Chondrocyte (in vitro differentiated cells): ENCODE measurements at regions not wholly inside any gene's neighbourhood (a gene's known extent, or its start where the extent isn't known, plus 50 kb on each side); places are given as distances from the start of the nearest gene placed in this dataset.
A peak's percentile ranks its signal among the peaks of the same experiment; 100 is the strongest.

Experiments used
- DNase-seq: peaks from one replicate; pipeline ENCODE4 v3.0.0; 2021; ENCODE audit warnings: mixed read lengths, low spot score
- H3K27ac Mint-ChIP-seq: one replicate; pipeline ENCODE4 v1.8.0; 2021; ENCODE audit warnings: mild to moderate bottlenecking, moderate library complexity, mixed read lengths; ENCODE audit not compliant: unreplicated experiment
- H3K27me3 Mint-ChIP-seq: 2 replicates; pipeline ENCODE4 v1.8.0; 2021; ENCODE audit warnings: low read depth, mixed read lengths
- H3K36me3 Mint-ChIP-seq: 2 replicates; pipeline ENCODE4 v1.8.0; 2021; ENCODE audit warnings: low read depth, mixed read lengths
- H3K4me1 Mint-ChIP-seq: 2 replicates; pipeline ENCODE4 v1.8.0; 2021; ENCODE audit warnings: low read depth, mild to moderate bottlenecking, mixed read lengths
- H3K4me3 Mint-ChIP-seq: one replicate; pipeline ENCODE4 v1.8.0; 2021; ENCODE audit warnings: mild to moderate bottlenecking, moderate library complexity, mixed read lengths; ENCODE audit not compliant: unreplicated experiment
- H3K9me3 Mint-ChIP-seq: 2 replicates; pipeline ENCODE4 v1.8.0; 2021; ENCODE audit warnings: low read depth, mixed read lengths
- TF ChIP-seq, protein P1 (sequence below): fragments of 200-600 bp; sonication (generic); IDR thresholded peaks from 2 replicates; pipeline ENCODE4 v1.5.0; 2021; ENCODE audit warnings: antibody characterized with exemption, mild to moderate bottlenecking, moderate library complexity

GRCh38 chr3:71876135-71877105, 91.5 kb upstream of the PROK2 start:
- no peaks in the 10 kb centered on the region for H3K36me3 Mint-ChIP-seq

DNA sequence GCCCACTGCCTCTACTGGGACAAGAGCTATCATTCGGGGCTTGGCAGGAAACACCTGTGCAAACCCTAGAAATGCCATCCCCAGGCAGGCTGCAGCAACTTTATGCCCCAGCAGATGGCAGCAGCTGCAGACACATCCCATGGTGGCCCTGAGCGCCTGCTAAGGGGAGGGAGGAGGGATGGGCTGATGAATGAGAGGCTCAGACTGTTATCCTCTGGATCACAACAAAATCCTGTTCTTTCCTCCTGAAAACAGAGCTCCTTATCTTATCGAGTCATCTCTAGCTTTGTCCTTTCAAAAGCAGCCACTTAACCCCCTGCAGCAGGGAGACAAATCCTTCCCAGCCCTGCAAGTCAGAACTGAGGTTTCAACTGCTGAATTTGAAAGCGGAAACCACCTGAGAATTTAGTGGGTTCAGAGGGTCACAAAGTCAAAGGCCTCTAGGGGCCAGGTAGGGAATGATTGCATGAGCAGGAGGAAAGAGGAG, 90.6 kb upstream of the PROK2 start:
- TF ChIP-seq, protein P1, sequence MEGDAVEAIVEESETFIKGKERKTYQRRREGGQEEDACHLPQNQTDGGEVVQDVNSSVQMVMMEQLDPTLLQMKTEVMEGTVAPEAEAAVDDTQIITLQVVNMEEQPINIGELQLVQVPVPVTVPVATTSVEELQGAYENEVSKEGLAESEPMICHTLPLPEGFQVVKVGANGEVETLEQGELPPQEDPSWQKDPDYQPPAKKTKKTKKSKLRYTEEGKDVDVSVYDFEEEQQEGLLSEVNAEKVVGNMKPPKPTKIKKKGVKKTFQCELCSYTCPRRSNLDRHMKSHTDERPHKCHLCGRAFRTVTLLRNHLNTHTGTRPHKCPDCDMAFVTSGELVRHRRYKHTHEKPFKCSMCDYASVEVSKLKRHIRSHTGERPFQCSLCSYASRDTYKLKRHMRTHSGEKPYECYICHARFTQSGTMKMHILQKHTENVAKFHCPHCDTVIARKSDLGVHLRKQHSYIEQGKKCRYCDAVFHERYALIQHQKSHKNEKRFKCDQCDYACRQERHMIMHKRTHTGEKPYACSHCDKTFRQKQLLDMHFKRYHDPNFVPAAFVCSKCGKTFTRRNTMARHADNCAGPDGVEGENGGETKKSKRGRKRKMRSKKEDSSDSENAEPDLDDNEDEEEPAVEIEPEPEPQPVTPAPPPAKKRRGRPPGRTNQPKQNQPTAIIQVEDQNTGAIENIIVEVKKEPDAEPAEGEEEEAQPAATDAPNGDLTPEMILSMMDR: peak; percentile 94
- peaks cover 12% of the 10 kb centered on the region for H3K27me3 Mint-ChIP-seq
- no peaks in the 10 kb centered on the region for H3K9me3 Mint-ChIP-seq
- H3K36me3 Mint-ChIP-seq: no peaks in the 10 kb centered on the region
- no peak overlapping the region for H3K4me3 Mint-ChIP-seq
- no peaks in the 10 kb centered on the region for H3K4me1 Mint-ChIP-seq
- no peak overlapping the region for H3K27ac Mint-ChIP-seq
- no peak for DNase-seq

More at GRCh38 chr3:71876135-71877105, 91.5 kb upstream of the PROK2 start:
- Mint-ChIP-seq H3K9me3 (no peaks in the 10 kb centered on the region), H3K27me3 (peaks cover 12% of the 10 kb centered on the region), H3K4me3 (no peak overlapping the region), H3K27ac (no peak overlapping the region), H3K4me1 (peaks cover 8% of the 10 kb centered on the region)
- TF ChIP-seq, protein P1: no peak
- no peak for DNase-seq

GRCh38 chr3:71874618-71875017, 89.7 kb upstream of the PROK2 start:
- Mint-ChIP-seq H3K4me1 (no peaks in the 10 kb centered on the region), H3K9me3 (no peaks in the 10 kb centered on the region), H3K27me3 (peaks cover 14% of the 10 kb centered on the region), H3K36me3 (no peaks in the 10 kb centered on the region), H3K4me3 (no peak overlapping the region), H3K27ac (no peak overlapping the region)
- TF ChIP-seq, protein P1: no peak
- DNase-seq: no peak

DNA sequence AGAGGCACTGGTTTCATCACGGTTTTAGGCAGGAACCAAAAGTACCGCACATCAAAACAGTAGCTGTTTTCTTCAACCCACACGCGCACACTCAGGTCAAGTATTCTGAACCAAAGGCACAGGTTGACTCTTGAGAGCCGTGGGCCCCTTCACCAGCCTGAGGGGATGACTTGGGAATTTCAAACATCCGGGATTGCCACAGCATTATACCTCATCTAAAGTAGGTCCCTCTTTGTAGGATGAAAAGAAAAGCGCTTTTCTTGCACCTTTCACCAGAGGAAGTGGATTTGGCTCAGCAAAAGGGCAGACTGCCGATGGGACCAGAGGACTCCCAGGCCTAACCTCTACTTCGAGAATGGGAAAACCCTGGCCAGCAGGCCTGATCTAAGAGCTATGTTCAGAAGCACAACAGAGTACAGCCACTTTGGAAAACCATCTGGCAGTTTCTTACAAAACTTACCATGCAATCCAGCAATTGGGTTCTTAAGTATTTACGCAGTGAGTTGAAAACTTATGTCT, 88.2 kb upstream of the PROK2 start:
- no peak overlapping the region for H3K4me3 Mint-ChIP-seq
- H3K36me3 Mint-ChIP-seq: no peaks in the 10 kb centered on the region
- no peaks in the 10 kb centered on the region for H3K4me1 Mint-ChIP-seq
- peaks cover 6% of the 10 kb centered on the region for H3K9me3 Mint-ChIP-seq
- TF ChIP-seq, protein P1: no peak
- H3K27ac Mint-ChIP-seq: no peak overlapping the region
- peaks cover 7% of the 10 kb centered on the region for H3K27me3 Mint-ChIP-seq
- DNase-seq: no peak

DNA sequence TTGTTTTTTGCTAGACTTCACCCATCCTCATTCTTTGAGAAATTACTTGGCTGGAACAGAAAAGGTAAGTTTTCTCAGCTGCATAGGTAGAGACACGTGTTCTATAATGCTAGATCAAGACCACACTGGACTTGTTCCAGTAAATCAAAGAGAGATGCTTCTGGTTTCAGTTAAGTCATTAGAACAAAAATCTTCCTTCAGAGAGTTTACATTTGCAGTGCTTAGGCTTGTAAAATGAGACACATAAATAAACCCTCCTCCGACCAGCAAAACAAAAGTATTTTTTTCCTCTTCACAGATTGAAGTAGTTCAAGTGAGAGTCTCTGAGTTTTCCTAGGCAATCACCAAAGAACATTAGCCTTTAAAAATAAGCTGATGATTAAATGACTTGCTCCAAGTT, 87.3 kb upstream of the PROK2 start:
- peaks cover 2% of the 10 kb centered on the region for H3K36me3 Mint-ChIP-seq
- H3K4me3 Mint-ChIP-seq: no peak overlapping the region
- no peak for DNase-seq
- TF ChIP-seq, protein P1: no peak
- H3K9me3 Mint-ChIP-seq: peaks cover 15% of the 10 kb centered on the region
- no peak overlapping the region for H3K27ac Mint-ChIP-seq
- no peaks in the 10 kb centered on the region for H3K4me1 Mint-ChIP-seq
- peaks cover 6% of the 10 kb centered on the region for H3K27me3 Mint-ChIP-seq
